ENCODE measurements at regions not wholly inside any gene's neighbourhood (a gene's known extent, or its start where the extent isn't known, plus 50 kb on each side); places are given as distances from the start of the nearest gene placed in this dataset.
"Not testable (repeated sequence)": the region's sequence is repeated elsewhere in the genome, so short reads cannot be mapped to it uniquely, and the experiment has no call there.

DNA sequence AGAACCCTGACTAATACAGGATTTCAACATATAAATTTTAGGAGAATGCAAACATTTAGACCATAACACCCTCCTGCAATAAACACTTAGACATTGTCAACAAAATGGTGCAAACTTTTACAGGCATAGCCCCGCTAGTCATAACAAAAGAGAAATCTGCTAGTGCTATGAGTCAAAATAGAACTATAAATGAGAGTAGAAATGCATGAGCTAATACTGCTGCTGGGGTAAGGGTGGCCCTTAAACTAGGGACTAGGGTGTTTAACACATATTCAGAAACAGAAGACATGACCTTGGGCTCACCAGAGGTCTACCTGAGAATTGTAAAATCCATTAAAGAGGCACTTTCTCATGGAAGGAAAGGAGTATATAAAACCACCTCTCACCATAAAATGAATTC, 131.6 kb downstream of the TLR4 start:
- Histone ChIP-seq H3K4me3 (ENCODE audit: control insufficient read depth in 1 of 2, extremely low read depth in 1 of 2, low read length in 1 of 2) (no peak overlapping the region), H3K36me3 (ENCODE audit: control insufficient read depth in 2 of 2, extremely low read depth in 1 of 2, insufficient read depth in 1 of 2, low read length in 1 of 2) (no peaks in the 10 kb centered on the region), H3K27me3 (replicated peaks in 1 of 2; ENCODE audit: control insufficient read depth in 2 of 2, extremely low read depth in 1 of 2, insufficient read depth in 2 of 2, low read length in 1 of 2) (no peaks in the 10 kb centered on the region), H3K4me1 (ENCODE audit: control insufficient read depth in 1 of 2, extremely low read depth in 1 of 2, insufficient read depth in 2 of 2, low read length in 2 of 2) (no peaks in the 10 kb centered on the region), H3K9me3 (no peaks in the 10 kb centered on the region), H3K27ac (ENCODE audit: low read length) (no peak overlapping the region)
- Mint-ChIP-seq H3K27ac (no peak overlapping the region), H3K36me3 (no peaks in the 10 kb centered on the region), H3K4me3 (no peak overlapping the region), H3K9me3 (no peaks in the 10 kb centered on the region), H3K27me3 (peaks cover 3 to 21% of the 10 kb centered on the region in 2 donors), H3K4me1 (peaks cover 0 to 3% (median 0%) of the 10 kb centered on the region in 3 donors)
- ATAC-seq (replicated peaks in 1 of 4) (no peak), DNase-seq (no peak)
- POLR2A ChIA-PET, result no interaction called here
- no CpG with 5 or more reads among the region's 1 CpG for WGBS (ENCODE audit: insufficient coverage)
- CTCF ChIA-PET, result no interaction called here

- H3K9me3 Mint-ChIP-seq, result peaks cover 0 to 5% (median 0%) of the 10 kb centered on the region in 3 donors
These were observed 135.7 kb downstream of the TLR4 start for GRCh38 chr9:117839862-117840261.

GRCh38 chr9:117851836-117852461, 147.7 kb downstream of the TLR4 start:
- WGBS (ENCODE audit: insufficient coverage), result 88% methylated on average over 30 of the region's 38 CpGs
- H3K9me3 ChIP-seq; H3K27me3 ChIP-seq (replicated peaks in 1 of 2; ENCODE audit: control insufficient read depth in 2 of 2, extremely low read depth in 1 of 2, insufficient read depth in 2 of 2, low read length in 1 of 2); ATAC-seq (replicated peaks in 1 of 4); POLR2A ChIA-PET; H3K4me1 ChIP-seq (ENCODE audit: control insufficient read depth in 1 of 2, extremely low read depth in 1 of 2, insufficient read depth in 2 of 2, low read length in 2 of 2); H3K4me3 ChIP-seq (ENCODE audit: control insufficient read depth in 1 of 2, extremely low read depth in 1 of 2, low read length in 1 of 2); H3K9me3 Mint-ChIP-seq; DNase-seq; H3K36me3 ChIP-seq (ENCODE audit: control insufficient read depth in 2 of 2, extremely low read depth in 1 of 2, insufficient read depth in 1 of 2, low read length in 1 of 2); H3K27me3 Mint-ChIP-seq; H3K27ac Mint-ChIP-seq; H3K36me3 Mint-ChIP-seq; CTCF ChIA-PET; H3K27ac ChIP-seq (ENCODE audit: low read length); H3K4me3 Mint-ChIP-seq: not testable (repeated sequence)
- H3K4me1 Mint-ChIP-seq, result peaks cover 4 to 12% (median 8%) of the 10 kb centered on the region in 3 donors

More at GRCh38 chr9:117839862-117840261, 135.7 kb downstream of the TLR4 start:
- no peaks in the 10 kb centered on the region for H3K36me3 ChIP-seq (ENCODE audit: control insufficient read depth in 2 of 2, extremely low read depth in 1 of 2, insufficient read depth in 1 of 2, low read length in 1 of 2)
- DNase-seq (no peak), ATAC-seq (replicated peaks in 1 of 4) (no peak)
- Mint-ChIP-seq H3K36me3 (no peaks in the 10 kb centered on the region), H3K4me3 (no peak overlapping the region), H3K27ac (no peak overlapping the region), H3K27me3 (peaks cover 6 to 11% of the 10 kb centered on the region in 2 donors), H3K4me1 (peaks cover 0 to 3% (median 2%) of the 10 kb centered on the region in 3 donors)
- H3K4me3 ChIP-seq (ENCODE audit: control insufficient read depth in 1 of 2, extremely low read depth in 1 of 2, low read length in 1 of 2), result no peak overlapping the region
- ChIA-PET CTCF (no interaction called here), POLR2A (no interaction called here)
- no peak overlapping the region for H3K27ac ChIP-seq (ENCODE audit: low read length)
- no peaks in the 10 kb centered on the region for H3K27me3 ChIP-seq (replicated peaks in 1 of 2; ENCODE audit: control insufficient read depth in 2 of 2, extremely low read depth in 1 of 2, insufficient read depth in 2 of 2, low read length in 1 of 2)
- WGBS (ENCODE audit: insufficient coverage), result no CpG with 5 or more reads among the region's 2 CpGs
- no peaks in the 10 kb centered on the region for H3K9me3 ChIP-seq
- H3K4me1 ChIP-seq (ENCODE audit: control insufficient read depth in 1 of 2, extremely low read depth in 1 of 2, insufficient read depth in 2 of 2, low read length in 2 of 2), result no peaks in the 10 kb centered on the region

DNA sequence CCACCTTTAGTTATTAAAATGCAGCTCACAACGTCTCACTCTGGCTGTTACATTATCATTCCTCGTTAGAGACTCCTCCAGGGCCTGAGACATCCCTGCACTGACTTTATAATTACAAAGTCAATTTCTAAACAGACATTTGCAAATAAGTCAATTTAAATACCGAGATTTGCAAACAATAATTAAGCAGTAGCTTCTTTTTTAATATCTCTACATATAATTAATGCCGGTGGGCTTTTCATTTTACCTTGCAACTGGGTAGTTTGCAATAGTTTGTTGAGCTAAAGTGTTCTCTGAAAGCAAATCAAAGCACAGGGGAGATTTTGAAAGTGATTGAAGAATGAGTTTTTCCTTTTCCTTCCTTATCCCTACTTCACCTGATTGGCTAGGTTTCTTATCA, 154.4 kb downstream of the TLR4 start:
- 68% methylated on average over 2 of the region's 4 CpGs for WGBS (ENCODE audit: insufficient coverage)
- no peaks in the 10 kb centered on the region for H3K27me3 Mint-ChIP-seq

DNA sequence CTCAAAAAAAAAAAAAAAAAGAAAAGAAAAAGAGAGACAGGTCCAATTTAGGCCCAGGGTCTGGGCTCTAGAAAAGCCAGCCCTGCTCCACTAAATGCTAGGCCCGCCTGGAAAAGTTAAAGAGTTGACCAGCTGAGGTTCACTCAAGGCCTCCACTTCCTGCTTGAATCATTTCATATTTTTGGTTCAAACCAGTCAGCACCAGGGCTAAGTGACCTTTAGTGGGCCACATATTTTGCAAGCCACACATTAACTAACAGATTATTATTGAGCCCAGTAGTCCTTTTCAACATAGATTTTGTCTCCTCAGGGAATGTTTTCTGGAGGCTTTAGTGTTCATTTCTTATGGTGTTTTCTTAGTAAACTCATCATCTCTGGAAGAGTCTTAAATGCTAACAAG, 156.6 kb downstream of the TLR4 start:
- Mint-ChIP-seq H3K4me3 (no peak overlapping the region), H3K27ac (no peak overlapping the region), H3K4me1 (no peaks in the 10 kb centered on the region), H3K27me3 (peaks cover 0 to 3% of the 10 kb centered on the region in 2 donors), H3K9me3 (peaks cover 0 to 5% (median 2%) of the 10 kb centered on the region in 3 donors), H3K36me3 (no peaks in the 10 kb centered on the region)
- Histone ChIP-seq H3K9me3 (no peaks in the 10 kb centered on the region), H3K4me3 (ENCODE audit: control insufficient read depth in 1 of 2, extremely low read depth in 1 of 2, low read length in 1 of 2) (no peak overlapping the region), H3K36me3 (ENCODE audit: control insufficient read depth in 2 of 2, extremely low read depth in 1 of 2, insufficient read depth in 1 of 2, low read length in 1 of 2) (no peaks in the 10 kb centered on the region), H3K27me3 (replicated peaks in 1 of 2; ENCODE audit: control insufficient read depth in 2 of 2, extremely low read depth in 1 of 2, insufficient read depth in 2 of 2, low read length in 1 of 2) (no peaks in the 10 kb centered on the region), H3K27ac (ENCODE audit: low read length) (no peak overlapping the region), H3K4me1 (ENCODE audit: control insufficient read depth in 1 of 2, extremely low read depth in 1 of 2, insufficient read depth in 2 of 2, low read length in 2 of 2) (no peaks in the 10 kb centered on the region)
- ATAC-seq (replicated peaks in 1 of 4) (no peak), DNase-seq (no peak)
- ChIA-PET CTCF (no interaction called here), POLR2A (no interaction called here)
- 100% methylated on average over 1 of the region's 1 CpG for WGBS (ENCODE audit: insufficient coverage)

More for the DNA sequence above, 154.4 kb downstream of the TLR4 start:
- no peak overlapping the region for H3K4me3 ChIP-seq (ENCODE audit: control insufficient read depth in 1 of 2, extremely low read depth in 1 of 2, low read length in 1 of 2)
- DNase-seq (no peak), ATAC-seq (replicated peaks in 1 of 4) (no peak)
- Mint-ChIP-seq H3K27ac (no peak overlapping the region), H3K9me3 (peaks cover 0 to 5% (median 2%) of the 10 kb centered on the region in 3 donors), H3K4me1 (no peaks in the 10 kb centered on the region), H3K36me3 (no peaks in the 10 kb centered on the region), H3K4me3 (no peak overlapping the region)
- H3K9me3 ChIP-seq, result no peaks in the 10 kb centered on the region
- POLR2A ChIA-PET, result no interaction called here
- no peaks in the 10 kb centered on the region for H3K36me3 ChIP-seq (ENCODE audit: control insufficient read depth in 2 of 2, extremely low read depth in 1 of 2, insufficient read depth in 1 of 2, low read length in 1 of 2)
- CTCF ChIA-PET, result interaction anchor here in 1 of 2 donors (0.6 kb wide), 1 partner anchor 8 kb away, joined by 3 read pairs; no protein-coding TSS in a partner anchor
- H3K4me1 ChIP-seq (ENCODE audit: control insufficient read depth in 1 of 2, extremely low read depth in 1 of 2, insufficient read depth in 2 of 2, low read length in 2 of 2), result no peaks in the 10 kb centered on the region
- no peak overlapping the region for H3K27ac ChIP-seq (ENCODE audit: low read length)
- H3K27me3 ChIP-seq (replicated peaks in 1 of 2; ENCODE audit: control insufficient read depth in 2 of 2, extremely low read depth in 1 of 2, insufficient read depth in 2 of 2, low read length in 1 of 2), result no peaks in the 10 kb centered on the region

- H3K27me3 ChIP-seq (replicated peaks in 1 of 2; ENCODE audit: control insufficient read depth in 2 of 2, extremely low read depth in 1 of 2, insufficient read depth in 2 of 2, low read length in 1 of 2), result no peaks in the 10 kb centered on the region
- Mint-ChIP-seq H3K9me3 (peaks cover 0 to 2% (median 0%) of the 10 kb centered on the region in 3 donors), H3K27ac (no peak overlapping the region), H3K4me3 (no peak overlapping the region), H3K4me1 (no peaks in the 10 kb centered on the region), H3K27me3 (peaks cover 0 to 3% of the 10 kb centered on the region in 2 donors), H3K36me3 (no peaks in the 10 kb centered on the region)
- H3K4me3 ChIP-seq (ENCODE audit: control insufficient read depth in 1 of 2, extremely low read depth in 1 of 2, low read length in 1 of 2), result no peak overlapping the region
- H3K9me3 ChIP-seq, result no peaks in the 10 kb centered on the region
- ATAC-seq (replicated peaks in 1 of 4), result no peak
- no peak for DNase-seq
- ChIA-PET POLR2A (interaction anchor here in 1 of 2 donors (0.5 kb wide), 1 partner anchor 88 kb away, joined by 3 read pairs; no protein-coding TSS in a partner anchor), CTCF (no interaction called here)
- no peaks in the 10 kb centered on the region for H3K4me1 ChIP-seq (ENCODE audit: control insufficient read depth in 1 of 2, extremely low read depth in 1 of 2, insufficient read depth in 2 of 2, low read length in 2 of 2)
- H3K27ac ChIP-seq (ENCODE audit: low read length), result no peak overlapping the region
- 74% methylated on average over 4 of the region's 6 CpGs for WGBS (ENCODE audit: insufficient coverage)
- H3K36me3 ChIP-seq (ENCODE audit: control insufficient read depth in 2 of 2, extremely low read depth in 1 of 2, insufficient read depth in 1 of 2, low read length in 1 of 2), result no peaks in the 10 kb centered on the region
These were observed 160.3 kb downstream of the TLR4 start for GRCh38 chr9:117864385-117865057.

Measured in T-cell (primary cell).